ENCODE measurements at regions not wholly inside any gene's neighbourhood (a gene's known extent, or its start where the extent isn't known, plus 50 kb on each side); places are given as distances from the start of the nearest gene placed in this dataset.
"Not testable (repeated sequence)": the region's sequence is repeated elsewhere in the genome, so short reads cannot be mapped to it uniquely, and the experiment has no call there.

DNA sequence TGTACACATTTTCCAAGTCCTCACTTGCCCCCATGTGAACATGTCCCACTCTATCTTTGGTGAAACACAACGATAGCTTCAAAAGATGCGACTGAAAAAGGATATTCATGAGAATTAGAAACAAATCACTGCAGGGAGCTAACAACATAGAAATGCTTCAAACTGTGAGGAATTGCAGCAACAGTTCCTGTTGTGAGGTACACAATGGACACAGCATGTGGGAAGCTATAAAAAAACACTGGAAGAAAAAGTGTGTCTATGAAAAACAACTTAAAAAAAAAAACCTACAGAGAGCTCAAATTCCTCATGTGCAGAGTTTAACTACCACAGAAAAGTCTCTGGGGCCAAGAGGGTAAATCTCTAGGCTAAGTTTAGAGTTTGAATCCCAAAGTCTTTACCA lies 51.6 kb upstream of the BLTP1 start:
- H3K27ac Mint-ChIP-seq: no peak overlapping the region
- no peaks in the 10 kb centered on the region for H3K9me3 Mint-ChIP-seq
- H3K4me3 Mint-ChIP-seq: no peak overlapping the region
- no peak for DNase-seq
- H3K27me3 Mint-ChIP-seq: peaks cover 8% of the 10 kb centered on the region
- no peaks in the 10 kb centered on the region for H3K4me1 Mint-ChIP-seq
- no peaks in the 10 kb centered on the region for H3K36me3 Mint-ChIP-seq

DNA sequence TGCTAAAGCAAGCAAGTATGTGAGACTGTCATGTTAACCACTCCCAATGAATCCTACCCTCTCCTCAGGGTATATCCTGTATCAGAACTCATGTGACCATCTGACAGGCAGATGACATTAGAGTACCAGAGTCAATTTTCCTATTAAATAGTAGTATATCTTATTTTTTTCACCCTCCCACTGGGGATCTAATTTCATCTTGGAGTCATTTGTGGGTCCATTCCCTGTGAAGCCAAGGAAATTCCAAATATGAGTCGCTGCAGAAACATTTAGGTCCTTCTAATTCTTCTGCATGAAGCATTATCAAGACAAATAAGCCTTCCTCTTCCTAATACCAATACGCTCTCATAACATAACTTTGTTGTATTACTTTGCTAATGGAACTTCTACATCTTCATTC lies 52.2 kb upstream of the BLTP1 start:
- Mint-ChIP-seq H3K36me3 (no peaks in the 10 kb centered on the region), H3K4me3 (no peak overlapping the region), H3K9me3 (no peaks in the 10 kb centered on the region), H3K27ac (no peak overlapping the region), H3K4me1 (no peaks in the 10 kb centered on the region), H3K27me3 (peaks cover 8% of the 10 kb centered on the region)
- no peak for DNase-seq

DNA sequence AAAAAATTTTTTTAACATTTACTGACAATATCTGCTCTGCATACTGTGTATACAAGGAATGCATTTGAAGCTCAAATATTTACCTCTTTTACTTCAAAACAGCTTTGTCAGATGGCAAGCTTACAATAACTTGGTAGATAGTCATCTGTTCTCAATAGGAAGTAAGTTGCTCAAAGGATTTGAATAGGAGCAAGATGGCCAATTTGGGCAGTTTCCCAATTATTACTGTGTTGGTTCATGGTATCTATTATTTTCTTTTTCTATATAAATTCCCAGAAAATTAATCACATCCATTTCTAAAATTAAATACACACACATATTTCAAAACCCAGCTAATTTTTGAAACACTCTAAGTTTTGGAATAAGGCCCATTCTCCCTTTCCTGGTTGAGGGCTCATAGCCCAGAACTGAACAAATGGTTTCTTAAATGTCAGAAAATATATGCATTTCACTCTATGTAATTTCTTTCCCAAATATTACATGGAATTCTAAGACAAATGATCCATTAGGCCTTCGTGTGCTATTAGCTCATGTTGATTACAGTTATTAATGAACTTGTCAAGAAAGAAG lies 60.2 kb upstream of the BLTP1 start:
- no peak overlapping the region for H3K27ac Mint-ChIP-seq
- no peaks in the 10 kb centered on the region for H3K36me3 Mint-ChIP-seq
- H3K4me3 Mint-ChIP-seq: no peak overlapping the region
- H3K4me1 Mint-ChIP-seq: no peaks in the 10 kb centered on the region
- H3K27me3 Mint-ChIP-seq: no peaks in the 10 kb centered on the region
- DNase-seq: no peak
- no peaks in the 10 kb centered on the region for H3K9me3 Mint-ChIP-seq

DNA sequence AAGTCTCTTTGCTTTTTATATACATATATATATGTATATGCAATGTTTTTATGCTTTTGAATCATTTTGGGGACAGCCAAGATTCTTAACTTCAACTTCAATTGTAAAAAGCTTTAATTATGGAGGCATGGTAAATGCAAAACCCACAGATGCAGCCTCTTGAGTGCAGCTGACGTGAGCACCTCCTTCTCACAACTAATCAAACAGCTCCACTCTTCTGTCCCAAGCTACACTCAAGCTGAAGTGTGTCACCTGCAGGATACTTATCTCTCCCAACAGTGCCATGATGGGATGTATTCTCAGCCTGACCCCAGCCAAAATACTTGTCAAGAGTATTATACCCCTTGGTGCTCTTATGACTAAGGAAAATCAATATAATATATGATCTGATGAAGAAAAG lies 60.7 kb upstream of the BLTP1 start:
- Mint-ChIP-seq H3K27ac (no peak overlapping the region), H3K36me3 (no peaks in the 10 kb centered on the region), H3K27me3 (no peaks in the 10 kb centered on the region), H3K9me3 (no peaks in the 10 kb centered on the region), H3K4me3 (no peak overlapping the region), H3K4me1 (no peaks in the 10 kb centered on the region)
- no peak for DNase-seq

DNA sequence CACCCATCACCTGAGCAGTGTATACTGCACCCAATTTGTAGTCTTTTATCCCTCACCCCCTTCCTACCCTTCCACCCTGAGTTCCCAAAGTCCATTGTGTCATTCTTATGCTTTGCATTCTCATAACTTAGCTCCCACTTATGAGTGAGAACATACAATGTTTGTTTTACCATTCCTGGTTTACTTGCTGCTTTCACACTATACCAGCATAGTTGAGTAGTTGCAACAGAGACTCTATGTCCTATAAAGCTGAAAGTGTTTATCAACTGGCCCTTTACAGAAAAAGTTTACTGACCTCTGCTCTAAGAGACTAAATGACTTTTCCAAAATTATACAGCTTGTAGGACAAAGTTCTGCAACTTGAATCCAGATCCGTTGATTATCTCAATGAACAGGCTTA lies 61.1 kb upstream of the BLTP1 start:
- Mint-ChIP-seq H3K9me3 (no peaks in the 10 kb centered on the region), H3K4me3 (no peak overlapping the region), H3K4me1 (no peaks in the 10 kb centered on the region), H3K27ac (no peak overlapping the region), H3K36me3 (no peaks in the 10 kb centered on the region), H3K27me3 (no peaks in the 10 kb centered on the region)
- no peak for DNase-seq

DNA sequence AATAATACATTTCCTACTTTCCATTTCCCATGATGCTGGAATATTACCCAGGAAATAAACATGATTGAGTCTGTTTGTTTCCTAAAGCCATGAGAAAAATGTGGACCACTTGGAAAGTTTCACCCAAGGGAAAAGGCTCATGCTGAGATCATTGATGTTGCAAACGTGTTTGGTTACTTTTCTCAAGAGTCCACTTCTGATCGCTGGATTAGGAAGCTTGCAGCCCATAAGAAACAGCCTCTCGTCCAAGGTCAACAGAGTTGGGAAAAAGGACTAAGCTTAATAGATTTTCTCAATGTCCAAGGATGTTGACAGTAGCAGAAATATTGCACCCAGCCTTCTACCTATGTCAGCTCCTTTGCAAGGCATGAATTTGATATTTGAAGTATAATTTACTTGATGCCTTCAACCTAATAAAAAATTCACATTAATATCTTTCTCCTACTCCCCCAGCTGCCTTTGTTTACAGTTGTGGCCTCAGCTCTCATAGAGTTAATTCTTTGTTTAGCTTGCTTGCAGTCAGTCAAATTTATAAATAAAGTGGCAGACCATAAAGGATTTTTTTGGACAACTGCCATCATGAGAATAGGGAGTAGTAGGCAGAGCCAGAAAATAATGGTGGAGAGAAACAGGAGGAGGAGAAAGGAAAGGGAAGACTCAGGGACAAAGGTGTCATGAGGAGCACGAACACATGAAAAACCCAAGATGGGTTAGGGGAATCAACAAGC lies 65.6 kb upstream of the BLTP1 start:
- DNase-seq: no peak
- H3K27ac Mint-ChIP-seq: no peak overlapping the region
- no peaks in the 10 kb centered on the region for H3K4me1 Mint-ChIP-seq
- H3K27me3 Mint-ChIP-seq: no peaks in the 10 kb centered on the region
- no peak overlapping the region for H3K4me3 Mint-ChIP-seq
- H3K9me3 Mint-ChIP-seq: no peaks in the 10 kb centered on the region
- no peaks in the 10 kb centered on the region for H3K36me3 Mint-ChIP-seq

DNA sequence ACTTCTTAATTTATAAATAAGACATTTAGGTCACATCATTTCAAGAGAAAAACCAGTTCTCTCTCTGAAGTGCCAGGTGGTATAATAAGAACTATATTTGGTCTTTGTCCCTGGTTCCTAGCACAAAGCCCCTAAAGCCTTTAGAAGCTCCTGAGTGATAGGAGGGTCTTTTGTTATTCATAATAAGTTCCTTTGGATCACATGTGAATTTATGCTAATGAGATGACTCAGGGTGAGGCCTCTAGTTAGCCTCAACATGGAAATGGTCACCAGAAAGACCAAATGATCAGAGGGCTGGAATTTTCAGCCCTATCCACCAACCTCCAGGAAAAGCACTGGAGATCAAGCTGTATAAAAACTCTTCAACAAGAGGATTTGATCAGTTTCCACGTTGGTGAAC lies 68.1 kb upstream of the BLTP1 start:
- Mint-ChIP-seq H3K36me3 (no peaks in the 10 kb centered on the region), H3K4me1 (no peaks in the 10 kb centered on the region), H3K9me3 (no peaks in the 10 kb centered on the region), H3K27me3 (no peaks in the 10 kb centered on the region), H3K27ac (no peak overlapping the region), H3K4me3 (no peak overlapping the region)
- no peak for DNase-seq

DNA sequence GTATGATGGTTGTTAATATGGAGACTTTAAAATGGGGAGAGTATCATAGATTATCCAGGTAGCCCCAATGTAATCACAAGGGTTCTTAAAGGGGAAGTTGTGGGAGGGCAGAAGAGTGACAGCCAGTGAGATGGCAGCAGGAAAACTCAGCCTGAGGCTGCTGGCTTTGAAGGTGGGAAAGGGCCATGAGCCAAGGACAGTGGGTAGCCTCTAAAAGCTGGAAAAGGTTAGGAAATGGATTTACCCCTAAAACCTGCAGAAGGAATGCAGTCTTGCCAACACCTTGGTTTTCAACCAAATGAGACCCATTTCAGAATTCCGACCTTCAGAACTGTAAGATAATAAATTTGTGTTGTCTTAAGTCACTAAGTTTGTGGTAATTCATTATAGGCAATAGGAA lies 68.8 kb upstream of the BLTP1 start:
- H3K9me3 Mint-ChIP-seq: no peaks in the 10 kb centered on the region
- no peaks in the 10 kb centered on the region for H3K27me3 Mint-ChIP-seq
- no peak overlapping the region for H3K27ac Mint-ChIP-seq
- no peak overlapping the region for H3K4me3 Mint-ChIP-seq
- H3K36me3 Mint-ChIP-seq: no peaks in the 10 kb centered on the region
- H3K4me1 Mint-ChIP-seq: no peaks in the 10 kb centered on the region
- DNase-seq: no peak

DNA sequence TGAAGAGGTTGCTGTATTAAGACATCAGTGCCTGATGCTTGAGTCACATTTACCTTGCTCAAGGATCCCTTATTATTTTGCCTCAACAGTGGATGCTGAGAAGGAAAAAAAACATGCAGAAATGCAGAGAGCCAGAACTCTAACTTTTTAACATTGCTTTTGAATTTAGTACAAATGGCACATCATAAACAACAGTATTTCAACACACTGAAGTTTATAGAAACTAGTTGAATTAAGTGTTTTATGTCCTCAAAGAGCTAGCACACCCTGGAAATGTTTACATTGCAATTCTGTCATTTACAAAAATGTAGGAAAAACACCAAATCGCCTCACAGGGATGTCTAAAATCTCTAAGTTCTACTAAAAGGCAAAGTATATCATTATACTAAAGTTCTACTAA lies 69.5 kb upstream of the BLTP1 start:
- Mint-ChIP-seq H3K27ac (no peak overlapping the region), H3K4me3 (no peak overlapping the region), H3K36me3 (no peaks in the 10 kb centered on the region)

DNA sequence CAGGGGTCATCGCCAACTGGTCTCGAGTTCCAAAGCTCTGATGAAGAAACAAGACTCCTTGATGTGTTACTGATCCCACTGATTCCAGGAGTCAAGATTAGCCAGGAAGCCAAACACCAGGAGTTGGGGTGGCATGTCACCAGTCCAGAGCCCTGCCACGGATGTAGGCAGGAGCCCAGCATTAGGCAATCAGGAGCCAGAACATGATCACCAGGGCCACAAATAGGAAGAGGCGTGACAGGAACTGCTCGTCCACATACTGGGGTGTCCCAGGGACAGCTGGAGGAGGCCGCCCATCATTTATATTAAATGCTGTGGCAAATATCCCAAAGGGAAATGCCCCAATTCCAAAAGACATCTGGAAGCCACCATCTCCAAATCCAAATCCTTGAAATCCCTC lies 74.5 kb upstream of the BLTP1 start:
- not testable (repeated sequence) for H3K4me1 Mint-ChIP-seq, H3K27ac Mint-ChIP-seq, H3K36me3 Mint-ChIP-seq, H3K9me3 Mint-ChIP-seq, H3K4me3 Mint-ChIP-seq, DNase-seq
- peaks cover 16% of the 10 kb centered on the region for H3K27me3 Mint-ChIP-seq

More for the DNA sequence above, 69.5 kb upstream of the BLTP1 start:
- Mint-ChIP-seq H3K27me3 (no peaks in the 10 kb centered on the region), H3K4me1 (no peaks in the 10 kb centered on the region), H3K9me3 (no peaks in the 10 kb centered on the region)
- DNase-seq: no peak

DNA sequence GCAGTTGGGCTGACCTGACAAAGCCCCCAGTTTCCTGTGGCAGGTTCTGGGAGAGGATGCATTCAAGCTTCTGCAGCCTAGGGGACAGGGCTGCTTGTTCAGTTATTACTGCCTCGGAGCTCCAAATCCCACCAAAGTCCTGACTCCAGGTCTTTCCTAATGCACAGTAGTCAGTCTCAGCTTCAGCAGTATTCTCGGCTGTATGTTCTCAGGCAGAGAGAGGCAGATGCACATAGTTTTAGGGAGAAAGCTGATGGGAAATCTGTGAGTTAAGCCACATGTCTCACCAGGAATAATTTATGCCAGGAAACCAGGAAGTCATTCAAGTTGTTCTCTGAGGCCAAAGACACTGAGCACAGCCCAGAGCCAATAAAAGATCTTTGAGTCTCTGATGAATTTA lies 75.3 kb upstream of the BLTP1 start:
- not testable (repeated sequence) for H3K9me3 Mint-ChIP-seq, H3K36me3 Mint-ChIP-seq, H3K27ac Mint-ChIP-seq, H3K4me3 Mint-ChIP-seq, H3K4me1 Mint-ChIP-seq, DNase-seq
- peaks cover 24% of the 10 kb centered on the region for H3K27me3 Mint-ChIP-seq

DNA sequence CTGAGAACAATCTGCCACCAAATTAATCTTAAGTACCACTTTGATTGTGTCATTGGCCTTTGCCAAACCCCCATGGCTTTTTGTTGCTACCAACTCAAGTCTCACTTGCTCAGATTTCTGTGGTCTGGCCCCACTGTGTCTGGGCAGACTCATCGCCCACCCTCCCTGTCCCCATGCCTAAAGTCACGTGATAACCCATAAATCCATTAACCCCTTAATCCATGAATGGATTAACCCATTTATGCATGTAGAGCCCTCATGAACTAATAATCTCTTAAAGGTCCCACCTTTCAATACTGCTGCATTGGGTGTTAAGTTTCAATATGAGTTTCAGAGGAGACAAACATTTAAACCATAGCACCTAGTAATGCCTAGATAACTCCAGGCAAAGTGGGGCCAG lies 78.5 kb upstream of the BLTP1 start:
- H3K27ac Mint-ChIP-seq: no peak overlapping the region
- H3K9me3 Mint-ChIP-seq: no peaks in the 10 kb centered on the region
- H3K36me3 Mint-ChIP-seq: no peaks in the 10 kb centered on the region
- DNase-seq: no peak
- peaks cover 24% of the 10 kb centered on the region for H3K27me3 Mint-ChIP-seq
- no peak overlapping the region for H3K4me3 Mint-ChIP-seq
- no peaks in the 10 kb centered on the region for H3K4me1 Mint-ChIP-seq

DNA sequence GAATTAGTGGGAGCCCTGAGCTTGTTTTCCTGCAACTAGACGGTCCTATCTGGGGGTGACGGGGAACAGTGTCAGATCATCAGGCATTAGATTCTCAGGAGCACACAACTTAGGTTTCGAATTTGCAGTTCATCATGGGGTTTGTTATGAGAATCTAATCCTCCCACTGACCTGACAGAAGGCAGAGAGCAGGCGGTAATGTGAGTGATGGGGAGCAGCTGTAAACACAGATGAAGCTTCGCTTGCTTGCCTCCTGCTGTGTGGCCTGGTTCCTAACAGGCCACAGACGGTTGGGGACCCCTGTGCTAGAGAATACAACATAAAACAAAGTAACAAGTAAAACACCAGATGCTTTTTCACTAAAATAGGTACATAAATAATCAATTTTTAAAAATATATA lies 86.2 kb upstream of the BLTP1 start:
- Mint-ChIP-seq H3K27ac (no peak overlapping the region), H3K27me3 (no peaks in the 10 kb centered on the region), H3K4me1 (no peaks in the 10 kb centered on the region), H3K4me3 (no peak overlapping the region), H3K9me3 (no peaks in the 10 kb centered on the region), H3K36me3 (no peaks in the 10 kb centered on the region)
- no peak for DNase-seq

DNA sequence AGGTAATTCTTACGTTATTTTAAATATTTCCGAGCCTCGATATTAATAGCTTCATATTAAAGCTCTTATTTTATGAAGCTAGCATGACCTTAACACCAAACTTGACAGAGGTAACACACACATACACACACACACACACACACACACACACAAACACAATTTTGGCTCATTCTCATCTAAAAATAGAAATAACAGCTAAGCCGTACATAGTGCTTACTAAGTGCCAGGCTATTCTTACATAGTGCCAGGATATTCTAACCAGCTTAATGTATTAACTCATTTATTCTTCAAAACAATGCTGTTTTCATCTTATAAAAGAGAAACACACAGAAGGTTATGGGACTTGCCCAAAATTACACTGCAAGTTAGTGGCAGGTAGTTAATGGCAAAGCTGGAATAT lies 87.0 kb upstream of the BLTP1 start:
- no peak for DNase-seq
- H3K4me3 Mint-ChIP-seq: no peak overlapping the region
- H3K4me1 Mint-ChIP-seq: no peaks in the 10 kb centered on the region
- no peaks in the 10 kb centered on the region for H3K36me3 Mint-ChIP-seq
- H3K9me3 Mint-ChIP-seq: no peaks in the 10 kb centered on the region
- H3K27me3 Mint-ChIP-seq: no peaks in the 10 kb centered on the region
- H3K27ac Mint-ChIP-seq: no peak overlapping the region

DNA sequence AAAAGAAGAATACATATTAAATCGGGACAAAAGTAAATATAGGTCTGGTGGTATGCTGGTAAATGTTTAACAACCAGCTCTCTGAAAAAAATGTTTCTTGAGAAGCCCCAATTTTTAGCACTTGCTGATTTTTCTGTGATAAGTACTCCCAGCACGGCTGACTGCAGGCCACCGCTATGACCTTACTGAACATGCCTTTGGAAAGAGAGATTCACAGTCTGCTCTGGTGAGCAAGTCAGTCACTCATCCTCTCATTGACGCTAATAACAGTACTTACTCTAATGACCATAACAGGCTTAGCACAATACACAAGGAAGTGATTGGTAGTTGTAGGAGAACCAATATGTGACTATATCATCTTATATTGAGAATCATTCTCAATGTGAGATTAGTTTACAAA lies 98.9 kb upstream of the BLTP1 start:
- H3K36me3 Mint-ChIP-seq: no peaks in the 10 kb centered on the region
- H3K27ac Mint-ChIP-seq: no peak overlapping the region
- no peaks in the 10 kb centered on the region for H3K27me3 Mint-ChIP-seq
- no peaks in the 10 kb centered on the region for H3K4me1 Mint-ChIP-seq
- H3K9me3 Mint-ChIP-seq: no peaks in the 10 kb centered on the region
- DNase-seq: no peak
- H3K4me3 Mint-ChIP-seq: no peak overlapping the region

DNA sequence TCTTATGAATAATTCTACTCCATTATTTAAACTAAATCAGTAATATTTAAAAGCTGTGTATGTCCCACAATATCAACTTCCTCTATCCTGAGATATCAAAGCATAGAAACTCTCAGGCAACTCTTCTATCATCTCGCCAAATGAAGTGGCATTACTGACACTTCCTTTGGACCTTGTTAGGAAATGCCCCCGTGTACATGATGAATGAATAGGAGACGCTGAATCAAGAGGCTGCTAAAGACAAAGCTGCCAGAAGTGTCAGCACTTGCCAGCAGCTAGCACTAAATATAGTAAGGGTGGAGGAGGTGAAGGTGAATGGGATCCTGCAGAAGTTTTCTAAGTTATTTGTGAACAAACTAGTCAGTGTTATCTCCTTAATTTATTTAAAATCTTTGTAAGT lies 99.5 kb upstream of the BLTP1 start:
- Mint-ChIP-seq H3K36me3 (no peaks in the 10 kb centered on the region), H3K4me3 (no peak overlapping the region), H3K27me3 (no peaks in the 10 kb centered on the region), H3K27ac (no peak overlapping the region), H3K9me3 (no peaks in the 10 kb centered on the region), H3K4me1 (no peaks in the 10 kb centered on the region)
- DNase-seq: no peak

Data from activated naive CD8-positive, alpha-beta T cell treated with anti-CD3 and anti-CD28 coated beads for 36 hours (primary cell).